ENCODE measurements at regions not wholly inside any gene's neighbourhood (a gene's known extent, or its start where the extent isn't known, plus 50 kb on each side); places are given as distances from the start of the nearest gene placed in this dataset.

GRCh38 chr16:35207059-35207999 lies 1747.9 kb downstream of the TP53TG3F start:
- TF ChIP-seq CTCF (IDR thresholded peaks at IDR 0.05; ENCODE audit: insufficient read depth, low read length) (no peak), POLR2AphosphoS5 (IDR thresholded peaks at IDR 0.05; ENCODE audit: low read depth) (no peak), GABPA (IDR thresholded peaks at IDR 0.05; ENCODE audit: low read depth) (no peak), SPI1 (IDR thresholded peaks at IDR 0.05; ENCODE audit: borderline replicate concordance, low read depth) (no peak)
